ENCODE measurements at regions not wholly inside any gene's neighbourhood (a gene's known extent, or its start where the extent isn't known, plus 50 kb on each side); places are given as distances from the start of the nearest gene placed in this dataset.

DNA sequence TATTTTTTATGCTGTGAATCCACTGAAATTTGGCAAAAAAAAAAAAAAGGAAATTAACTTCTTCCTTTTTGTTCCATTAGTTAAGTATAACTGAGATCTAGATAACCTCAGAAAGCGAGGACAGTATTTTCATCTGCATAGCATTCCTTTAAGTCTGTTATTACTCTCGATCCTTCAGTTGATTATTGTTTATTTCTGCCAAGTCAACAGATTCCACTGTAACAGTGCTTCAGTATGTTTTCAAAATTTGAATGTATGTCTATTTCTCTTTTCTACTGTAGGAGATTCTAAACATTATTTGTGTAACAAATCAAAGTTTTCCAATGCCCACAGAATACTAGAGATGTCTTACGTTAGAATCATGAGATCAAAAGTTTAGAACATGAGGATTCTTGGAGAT is 133.1 kb upstream of the RGPD4 start:
- TF ChIP-seq, protein P1, sequence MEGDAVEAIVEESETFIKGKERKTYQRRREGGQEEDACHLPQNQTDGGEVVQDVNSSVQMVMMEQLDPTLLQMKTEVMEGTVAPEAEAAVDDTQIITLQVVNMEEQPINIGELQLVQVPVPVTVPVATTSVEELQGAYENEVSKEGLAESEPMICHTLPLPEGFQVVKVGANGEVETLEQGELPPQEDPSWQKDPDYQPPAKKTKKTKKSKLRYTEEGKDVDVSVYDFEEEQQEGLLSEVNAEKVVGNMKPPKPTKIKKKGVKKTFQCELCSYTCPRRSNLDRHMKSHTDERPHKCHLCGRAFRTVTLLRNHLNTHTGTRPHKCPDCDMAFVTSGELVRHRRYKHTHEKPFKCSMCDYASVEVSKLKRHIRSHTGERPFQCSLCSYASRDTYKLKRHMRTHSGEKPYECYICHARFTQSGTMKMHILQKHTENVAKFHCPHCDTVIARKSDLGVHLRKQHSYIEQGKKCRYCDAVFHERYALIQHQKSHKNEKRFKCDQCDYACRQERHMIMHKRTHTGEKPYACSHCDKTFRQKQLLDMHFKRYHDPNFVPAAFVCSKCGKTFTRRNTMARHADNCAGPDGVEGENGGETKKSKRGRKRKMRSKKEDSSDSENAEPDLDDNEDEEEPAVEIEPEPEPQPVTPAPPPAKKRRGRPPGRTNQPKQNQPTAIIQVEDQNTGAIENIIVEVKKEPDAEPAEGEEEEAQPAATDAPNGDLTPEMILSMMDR (IDR thresholded peaks at IDR 0.05) = no peak
- no peak overlapping the region for H3K27ac Mint-ChIP-seq
- no CpG with 5 or more reads among the region's 3 CpGs for WGBS (ENCODE audit: insufficient coverage)
- Histone ChIP-seq H3K9ac (ENCODE audit: insufficient read depth, low read length, poor library complexity, severe bottlenecking) (no peak overlapping the region), H3K4me1 (ENCODE audit: control insufficient read depth in 1 of 2, insufficient read depth in 2 of 2, low read length in 2 of 2) (no peaks in the 10 kb centered on the region), H3K27ac (ENCODE audit: low read depth in 1 of 2, low read length in 2 of 2) (no peak overlapping the region), H3K4me2 (replicated peaks; ENCODE audit: extremely low read depth, low read length, poor library complexity, severe bottlenecking) (no peak overlapping the region), H3K4me3 (replicated peaks in 1 of 3; ENCODE audit: low read depth in 2 of 3, low read length in 3 of 3) (no peak overlapping the region), H2AFZ (ENCODE audit: insufficient read depth, low read depth, low read length, poor library complexity, severe bottlenecking) (no peak overlapping the region), H3K9me3 (replicated peaks in 1 of 2; ENCODE audit: control insufficient read depth in 1 of 2, insufficient read depth in 1 of 2, low read length in 2 of 2) (no peaks in the 10 kb centered on the region), H3K79me2 (ENCODE audit: insufficient read depth, low read length) (no peaks in the 10 kb centered on the region), H3K36me3 (replicated peaks in 1 of 2; ENCODE audit: control insufficient read depth in 1 of 2, insufficient read depth in 2 of 2, low read length in 2 of 2) (no peaks in the 10 kb centered on the region), H4K20me1 (ENCODE audit: insufficient read depth, low read length) (no peaks in the 10 kb centered on the region), H3K27me3 (ENCODE audit: control insufficient read depth in 2 of 2, insufficient read depth in 2 of 2, low read length in 2 of 2) (no peaks in the 10 kb centered on the region)
- intact Hi-C loops (cut with micrococcal nuclease) = no loop called here
- H3K36me3 Mint-ChIP-seq = no peaks in the 10 kb centered on the region
- H3K4me3 Mint-ChIP-seq = no peak overlapping the region
- H3K27me3 Mint-ChIP-seq (ENCODE audit: low read depth in 3 of 3) = peaks cover 0 to 1% (median 0%) of the 10 kb centered on the region in 3 donors
- no peak for DNase-seq
- H3K4me1 Mint-ChIP-seq = no peaks in the 10 kb centered on the region
- peaks cover 0 to 4% (median 0%) of the 10 kb centered on the region in 7 donors for H3K9me3 Mint-ChIP-seq

DNA sequence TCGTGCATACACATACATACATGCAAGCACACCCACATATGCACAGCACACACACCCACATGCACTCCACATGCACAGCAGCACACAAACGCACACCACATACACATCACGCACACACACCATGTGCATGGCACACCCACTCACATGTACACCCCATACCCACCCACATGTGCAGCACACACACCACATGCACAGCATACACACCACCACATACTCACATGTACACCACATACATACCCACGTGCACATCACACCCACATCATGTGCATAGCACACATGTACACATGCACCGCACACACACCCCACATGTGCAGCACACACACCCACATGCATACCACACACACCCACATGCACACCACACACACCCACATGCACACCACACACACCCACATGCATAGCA is 132.0 kb upstream of the RGPD4 start:
- Mint-ChIP-seq H3K9me3 (peaks cover 0 to 4% (median 0%) of the 10 kb centered on the region in 7 donors), H3K4me3 (no peak overlapping the region), H3K27ac (peak overlapping the region in 1 of 7 donors; percentile 13), H3K36me3 (no peaks in the 10 kb centered on the region), H3K27me3 (ENCODE audit: low read depth in 3 of 3) (peaks cover 0 to 1% (median 0%) of the 10 kb centered on the region in 3 donors), H3K4me1 (no peaks in the 10 kb centered on the region)
- TF ChIP-seq, protein P1 (IDR thresholded peaks at IDR 0.05) = no peak
- no peaks in the 10 kb centered on the region for H4K20me1 ChIP-seq (ENCODE audit: insufficient read depth, low read length)
- no peaks in the 10 kb centered on the region for H3K27me3 ChIP-seq (ENCODE audit: control insufficient read depth in 2 of 2, insufficient read depth in 2 of 2, low read length in 2 of 2)
- H3K36me3 ChIP-seq (replicated peaks in 1 of 2; ENCODE audit: control insufficient read depth in 1 of 2, insufficient read depth in 2 of 2, low read length in 2 of 2) = no peaks in the 10 kb centered on the region
- H3K4me1 ChIP-seq (ENCODE audit: control insufficient read depth in 1 of 2, insufficient read depth in 2 of 2, low read length in 2 of 2) = no peaks in the 10 kb centered on the region
- H3K27ac ChIP-seq (ENCODE audit: low read depth in 1 of 2, low read length in 2 of 2) = no peak overlapping the region
- H2AFZ ChIP-seq (ENCODE audit: insufficient read depth, low read depth, low read length, poor library complexity, severe bottlenecking) = no peak overlapping the region
- no peak overlapping the region for H3K9ac ChIP-seq (ENCODE audit: insufficient read depth, low read length, poor library complexity, severe bottlenecking)
- no peaks in the 10 kb centered on the region for H3K79me2 ChIP-seq (ENCODE audit: insufficient read depth, low read length)
- intact Hi-C loops (cut with micrococcal nuclease) = no loop called here
- H3K9me3 ChIP-seq (replicated peaks in 1 of 2; ENCODE audit: control insufficient read depth in 1 of 2, insufficient read depth in 1 of 2, low read length in 2 of 2) = no peaks in the 10 kb centered on the region
- no peak overlapping the region for H3K4me2 ChIP-seq (replicated peaks; ENCODE audit: extremely low read depth, low read length, poor library complexity, severe bottlenecking)
- no peak for DNase-seq
- H3K4me3 ChIP-seq (replicated peaks in 1 of 3; ENCODE audit: low read depth in 2 of 3, low read length in 3 of 3) = no peak overlapping the region
- 100% methylated on average over 4 of the region's 5 CpGs for WGBS (ENCODE audit: insufficient coverage)

Measured in CD14-positive monocyte (primary cell).